Liver (tissue), 3 donors: ENCODE measurements at regions not wholly inside any gene's neighbourhood (a gene's known extent, or its start where the extent isn't known, plus 50 kb on each side); places are given as distances from the start of the nearest gene placed in this dataset.

Source experiments
- EGR1 ChIP-seq, 2 donors: IDR thresholded peaks; 2 replicates each; pipeline ENCODE4 v1.6.1; 2016 to 2018; ENCODE audit warnings: antibody characterized with exemption in 2 of 2, low read depth in 2 of 2
- FOXA1 ChIP-seq: IDR thresholded peaks from 2 replicates; pipeline ENCODE4 v1.6.1; 2016; ENCODE audit warnings: antibody characterized with exemption
- FOXA2 ChIP-seq: IDR thresholded peaks from 2 replicates; pipeline ENCODE4 v1.6.1; 2016; ENCODE audit warnings: antibody characterized with exemption
- GABPA ChIP-seq, 2 donors: IDR thresholded peaks in 1 of 2; conservative IDR thresholded peaks in 1 of 2; 2 replicates each; pipeline ENCODE4 v1.6.1; 2016; ENCODE audit warnings: antibody characterized with exemption in 2 of 2, mild to moderate bottlenecking in 1 of 2, moderate library complexity in 1 of 2
- HNF4G ChIP-seq: IDR thresholded peaks from 2 replicates; pipeline ENCODE4 v1.6.1; 2016; ENCODE audit warnings: antibody characterized with exemption
- JUND ChIP-seq, 2 donors: IDR thresholded peaks; 2 replicates each; pipeline ENCODE4 v1.6.1; 2016; ENCODE audit warnings: antibody characterized with exemption in 2 of 2
- RAD21 ChIP-seq, 2 donors: IDR thresholded peaks; 2 replicates each; pipeline ENCODE4 v1.6.1; 2016; ENCODE audit warnings: antibody characterized with exemption in 2 of 2, mild to moderate bottlenecking in 2 of 2
- RXRA ChIP-seq, 2 donors: IDR thresholded peaks; 2 replicates each; pipeline ENCODE4 v1.6.1; 2017 to 2018; ENCODE audit warnings: antibody characterized with exemption in 2 of 2, mild to moderate bottlenecking in 1 of 2
- SP1 ChIP-seq: IDR thresholded peaks from 2 replicates; pipeline ENCODE4 v1.6.1; 2018; ENCODE audit warnings: antibody characterized with exemption, mild to moderate bottlenecking
- TAF1 ChIP-seq: conservative IDR thresholded peaks from 2 replicates; pipeline ENCODE4 v1.6.1; 2016; ENCODE audit warnings: antibody characterized with exemption, mild to moderate bottlenecking
- YY1 ChIP-seq: IDR thresholded peaks from 2 replicates; pipeline ENCODE4 v1.6.1; 2016; ENCODE audit warnings: antibody characterized with exemption, mild to moderate bottlenecking
- TF ChIP-seq, protein P1 (sequence below): fragments of 150-350 bp; IDR thresholded peaks from 2 replicates; pipeline ENCODE4 v1.5.1; 2017; ENCODE audit warnings: improper control_type of control experiment, low read depth, low read length; ENCODE audit not compliant: missing input control
- TF ChIP-seq, protein P2 (sequence below): IDR thresholded peaks from 2 replicates; pipeline ENCODE4 v1.6.1; 2016; ENCODE audit warnings: antibody characterized with exemption, mild to moderate bottlenecking
- TF ChIP-seq, protein P3 (sequence below): IDR thresholded peaks from 2 replicates; pipeline ENCODE4 v1.6.1; 2016; ENCODE audit warnings: antibody characterized with exemption
- donor health status: healthy.
- donor health status: healthy.

DNA sequence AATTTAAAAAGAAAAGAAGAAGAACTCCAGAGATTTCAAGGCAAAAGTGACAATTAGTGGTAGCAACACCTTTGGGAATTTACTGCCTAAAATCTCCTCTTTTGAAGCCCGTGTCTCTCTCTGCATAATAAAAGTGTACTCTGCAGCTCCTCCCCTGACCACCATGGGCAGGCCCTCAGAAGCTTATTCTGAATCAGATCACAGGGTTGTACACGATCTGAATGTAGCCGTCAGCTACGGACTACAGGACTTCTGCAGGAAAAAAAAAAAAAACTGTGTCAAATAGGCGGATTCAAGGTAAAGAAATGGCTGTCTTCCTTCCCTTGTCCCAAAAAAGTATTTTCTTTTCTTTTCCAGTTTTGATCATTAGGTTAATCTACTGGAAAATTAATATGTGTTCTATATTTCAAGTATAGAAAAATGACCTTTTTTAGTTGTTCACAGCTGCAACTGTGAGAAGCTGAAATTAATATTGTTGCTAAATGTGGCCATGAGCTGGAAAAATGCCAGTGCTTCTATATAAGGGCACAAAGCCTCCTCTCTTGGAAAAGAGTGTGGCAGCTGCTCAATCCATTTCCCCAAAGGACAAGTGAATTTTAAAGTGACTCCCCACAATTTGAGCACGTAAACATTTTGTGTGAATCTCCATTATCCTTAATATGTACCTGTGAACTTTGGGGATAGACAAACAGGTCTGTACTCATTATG lies 397.4 kb downstream of the C6orf118 start:
- TF ChIP-seq, protein P1, sequence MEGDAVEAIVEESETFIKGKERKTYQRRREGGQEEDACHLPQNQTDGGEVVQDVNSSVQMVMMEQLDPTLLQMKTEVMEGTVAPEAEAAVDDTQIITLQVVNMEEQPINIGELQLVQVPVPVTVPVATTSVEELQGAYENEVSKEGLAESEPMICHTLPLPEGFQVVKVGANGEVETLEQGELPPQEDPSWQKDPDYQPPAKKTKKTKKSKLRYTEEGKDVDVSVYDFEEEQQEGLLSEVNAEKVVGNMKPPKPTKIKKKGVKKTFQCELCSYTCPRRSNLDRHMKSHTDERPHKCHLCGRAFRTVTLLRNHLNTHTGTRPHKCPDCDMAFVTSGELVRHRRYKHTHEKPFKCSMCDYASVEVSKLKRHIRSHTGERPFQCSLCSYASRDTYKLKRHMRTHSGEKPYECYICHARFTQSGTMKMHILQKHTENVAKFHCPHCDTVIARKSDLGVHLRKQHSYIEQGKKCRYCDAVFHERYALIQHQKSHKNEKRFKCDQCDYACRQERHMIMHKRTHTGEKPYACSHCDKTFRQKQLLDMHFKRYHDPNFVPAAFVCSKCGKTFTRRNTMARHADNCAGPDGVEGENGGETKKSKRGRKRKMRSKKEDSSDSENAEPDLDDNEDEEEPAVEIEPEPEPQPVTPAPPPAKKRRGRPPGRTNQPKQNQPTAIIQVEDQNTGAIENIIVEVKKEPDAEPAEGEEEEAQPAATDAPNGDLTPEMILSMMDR = no peak
- TF ChIP-seq FOXA1 (no peak), GABPA (IDR thresholded peaks at IDR 0.05 in 1 of 2, conservative IDR thresholded peaks at IDR 0.05 in 1 of 2) (no peak), YY1 (no peak), RXRA (IDR thresholded peaks at IDR 0.05) (no peak), HNF4G (no peak), RAD21 (IDR thresholded peaks at IDR 0.05) (no peak), JUND (IDR thresholded peaks at IDR 0.05) (no peak), EGR1 (IDR thresholded peaks at IDR 0.05; ENCODE audit: low read depth in 2 of 2) (no peak), SP1 (no peak), TAF1 (no peak), FOXA2 (no peak)
- TF ChIP-seq, protein P2, sequence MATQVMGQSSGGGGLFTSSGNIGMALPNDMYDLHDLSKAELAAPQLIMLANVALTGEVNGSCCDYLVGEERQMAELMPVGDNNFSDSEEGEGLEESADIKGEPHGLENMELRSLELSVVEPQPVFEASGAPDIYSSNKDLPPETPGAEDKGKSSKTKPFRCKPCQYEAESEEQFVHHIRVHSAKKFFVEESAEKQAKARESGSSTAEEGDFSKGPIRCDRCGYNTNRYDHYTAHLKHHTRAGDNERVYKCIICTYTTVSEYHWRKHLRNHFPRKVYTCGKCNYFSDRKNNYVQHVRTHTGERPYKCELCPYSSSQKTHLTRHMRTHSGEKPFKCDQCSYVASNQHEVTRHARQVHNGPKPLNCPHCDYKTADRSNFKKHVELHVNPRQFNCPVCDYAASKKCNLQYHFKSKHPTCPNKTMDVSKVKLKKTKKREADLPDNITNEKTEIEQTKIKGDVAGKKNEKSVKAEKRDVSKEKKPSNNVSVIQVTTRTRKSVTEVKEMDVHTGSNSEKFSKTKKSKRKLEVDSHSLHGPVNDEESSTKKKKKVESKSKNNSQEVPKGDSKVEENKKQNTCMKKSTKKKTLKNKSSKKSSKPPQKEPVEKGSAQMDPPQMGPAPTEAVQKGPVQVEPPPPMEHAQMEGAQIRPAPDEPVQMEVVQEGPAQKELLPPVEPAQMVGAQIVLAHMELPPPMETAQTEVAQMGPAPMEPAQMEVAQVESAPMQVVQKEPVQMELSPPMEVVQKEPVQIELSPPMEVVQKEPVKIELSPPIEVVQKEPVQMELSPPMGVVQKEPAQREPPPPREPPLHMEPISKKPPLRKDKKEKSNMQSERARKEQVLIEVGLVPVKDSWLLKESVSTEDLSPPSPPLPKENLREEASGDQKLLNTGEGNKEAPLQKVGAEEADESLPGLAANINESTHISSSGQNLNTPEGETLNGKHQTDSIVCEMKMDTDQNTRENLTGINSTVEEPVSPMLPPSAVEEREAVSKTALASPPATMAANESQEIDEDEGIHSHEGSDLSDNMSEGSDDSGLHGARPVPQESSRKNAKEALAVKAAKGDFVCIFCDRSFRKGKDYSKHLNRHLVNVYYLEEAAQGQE = no peak
- TF ChIP-seq, protein P3, sequence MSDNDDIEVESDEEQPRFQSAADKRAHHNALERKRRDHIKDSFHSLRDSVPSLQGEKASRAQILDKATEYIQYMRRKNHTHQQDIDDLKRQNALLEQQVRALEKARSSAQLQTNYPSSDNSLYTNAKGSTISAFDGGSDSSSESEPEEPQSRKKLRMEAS = no peak
